WERI-Rb-1 (cell line): ENCODE measurements at regions not wholly inside any gene's neighbourhood (a gene's known extent, or its start where the extent isn't known, plus 50 kb on each side); places are given as distances from the start of the nearest gene placed in this dataset.

Experiments used
- DNase-seq: peaks from one replicate; pipeline ENCODE4 v3.0.0-alpha.2; 2020
- H3K27ac ChIP-seq: fragments of 250-450 bp; sonication (Bioruptor Pico); 2 replicates; pipeline ENCODE4 v1.5.1; 2020; ENCODE audit warnings: mild to moderate bottlenecking, moderate library complexity
- H3K27me3 ChIP-seq: fragments of 250-450 bp; sonication (Bioruptor Pico); 2 replicates; pipeline ENCODE4 v1.5.1; 2021; ENCODE audit warnings: mild to moderate bottlenecking, low read depth, moderate library complexity; ENCODE audit not compliant: insufficient read depth, severe bottlenecking
- H3K36me3 ChIP-seq: fragments of 250-450 bp; sonication (Bioruptor Pico); 2 replicates; pipeline ENCODE4 v1.5.1; 2020; ENCODE audit warnings: mild to moderate bottlenecking, moderate library complexity
- H3K4me3 ChIP-seq: 2 replicates; pipeline ENCODE4 v1.5.1; 2011; ENCODE audit warnings: low read depth, mild to moderate bottlenecking, control low read depth, low read length
- H3K9me3 ChIP-seq: fragments of 250-450 bp; sonication (Bioruptor Pico); 2 replicates; pipeline ENCODE4 v1.5.1; 2021; ENCODE audit warnings: mild to moderate bottlenecking, moderate library complexity; ENCODE audit not compliant: severe bottlenecking
- TF ChIP-seq, protein P1 (sequence below): IDR thresholded peaks from 2 replicates; pipeline ENCODE4 v1.5.1; 2011; ENCODE audit warnings: low read depth, mild to moderate bottlenecking, control low read depth, inconsistent platforms, low read length

DNA sequence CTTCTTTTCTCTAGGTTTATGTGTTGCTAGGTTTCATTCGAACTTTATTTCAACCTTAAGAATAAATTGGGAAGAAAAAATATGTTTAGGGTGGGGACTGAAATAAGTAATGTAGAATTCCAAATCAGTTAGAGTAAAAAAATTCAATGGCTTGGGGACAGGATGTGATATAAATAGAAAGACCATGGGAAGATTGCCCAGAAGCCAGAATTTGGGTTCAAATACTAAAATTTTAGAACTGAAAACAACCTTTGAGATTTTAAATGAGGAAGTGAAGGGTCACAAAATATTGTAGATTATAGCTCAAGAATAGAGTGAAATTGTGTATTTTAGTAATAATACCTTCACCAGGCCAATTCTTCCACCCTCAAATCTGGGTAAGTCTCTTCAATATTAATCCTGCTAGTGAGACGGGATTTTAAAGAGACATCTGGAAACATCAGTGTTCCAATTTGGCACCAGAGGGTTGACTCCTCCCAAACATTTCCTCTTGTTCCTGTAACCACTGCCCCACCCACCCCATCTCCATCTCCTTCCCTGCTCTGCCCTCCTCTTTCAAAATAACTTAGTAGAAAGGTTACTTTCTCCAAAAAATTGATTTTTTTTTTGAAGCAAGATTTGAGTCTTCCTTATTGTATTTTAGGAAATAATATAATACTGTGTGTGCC is 51.3 kb upstream of the FAM3C start:
- H3K27me3 ChIP-seq = no peaks in the 10 kb centered on the region
- H3K27ac ChIP-seq = no peak overlapping the region
- DNase-seq = no peak
- H3K4me3 ChIP-seq = no peak overlapping the region
- no peaks in the 10 kb centered on the region for H3K36me3 ChIP-seq
- TF ChIP-seq, protein P1, sequence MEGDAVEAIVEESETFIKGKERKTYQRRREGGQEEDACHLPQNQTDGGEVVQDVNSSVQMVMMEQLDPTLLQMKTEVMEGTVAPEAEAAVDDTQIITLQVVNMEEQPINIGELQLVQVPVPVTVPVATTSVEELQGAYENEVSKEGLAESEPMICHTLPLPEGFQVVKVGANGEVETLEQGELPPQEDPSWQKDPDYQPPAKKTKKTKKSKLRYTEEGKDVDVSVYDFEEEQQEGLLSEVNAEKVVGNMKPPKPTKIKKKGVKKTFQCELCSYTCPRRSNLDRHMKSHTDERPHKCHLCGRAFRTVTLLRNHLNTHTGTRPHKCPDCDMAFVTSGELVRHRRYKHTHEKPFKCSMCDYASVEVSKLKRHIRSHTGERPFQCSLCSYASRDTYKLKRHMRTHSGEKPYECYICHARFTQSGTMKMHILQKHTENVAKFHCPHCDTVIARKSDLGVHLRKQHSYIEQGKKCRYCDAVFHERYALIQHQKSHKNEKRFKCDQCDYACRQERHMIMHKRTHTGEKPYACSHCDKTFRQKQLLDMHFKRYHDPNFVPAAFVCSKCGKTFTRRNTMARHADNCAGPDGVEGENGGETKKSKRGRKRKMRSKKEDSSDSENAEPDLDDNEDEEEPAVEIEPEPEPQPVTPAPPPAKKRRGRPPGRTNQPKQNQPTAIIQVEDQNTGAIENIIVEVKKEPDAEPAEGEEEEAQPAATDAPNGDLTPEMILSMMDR = no peak
- no peaks in the 10 kb centered on the region for H3K9me3 ChIP-seq

DNA sequence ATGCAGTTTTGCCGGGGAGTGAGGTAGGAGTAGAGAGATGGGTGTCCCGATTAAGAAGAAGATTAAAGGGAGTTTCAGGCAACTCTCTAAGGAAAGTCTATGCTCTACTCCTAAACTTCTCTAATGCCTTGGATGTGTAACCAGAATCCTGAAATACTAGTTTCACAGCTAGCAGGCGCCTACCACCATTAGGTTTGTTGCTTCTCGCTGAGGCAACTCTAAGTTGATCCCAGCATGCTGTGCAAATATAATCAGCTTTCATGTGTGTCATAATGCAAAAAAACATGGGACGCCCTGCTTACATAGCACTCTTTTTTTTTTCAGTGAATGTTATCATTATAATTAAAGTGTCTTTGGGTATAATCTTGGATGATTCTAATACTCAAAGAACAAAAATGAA is 50.4 kb upstream of the FAM3C start:
- no peak overlapping the region for H3K27ac ChIP-seq
- H3K9me3 ChIP-seq = no peaks in the 10 kb centered on the region
- H3K27me3 ChIP-seq = no peaks in the 10 kb centered on the region
- DNase-seq = no peak
- TF ChIP-seq, protein P1 = no peak
- H3K4me3 ChIP-seq = no peak overlapping the region
- H3K36me3 ChIP-seq = no peaks in the 10 kb centered on the region
